ENCODE measurements at regions not wholly inside any gene's neighbourhood (a gene's known extent, or its start where the extent isn't known, plus 50 kb on each side); places are given as distances from the start of the nearest gene placed in this dataset.

DNA sequence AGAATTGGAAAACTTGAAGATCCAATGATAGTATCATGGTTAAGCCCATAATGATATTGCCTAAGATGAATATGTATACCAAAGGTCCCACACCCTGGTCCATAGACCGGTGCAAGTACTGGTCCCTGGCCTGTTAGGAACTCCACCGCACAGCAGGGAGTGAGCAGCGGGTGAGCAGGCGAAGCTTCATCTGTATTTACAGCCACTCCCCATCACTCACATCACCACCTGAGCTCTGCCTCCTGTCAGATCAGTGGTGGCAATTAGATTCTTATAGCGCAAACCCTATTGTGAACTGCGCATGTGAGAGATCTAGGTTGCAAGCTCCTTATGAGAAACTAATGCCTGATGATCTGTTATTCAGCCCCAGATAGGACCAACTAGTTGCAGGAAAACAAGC, 402.4 kb downstream of the EPHA4 start:
- ATAC-seq (ENCODE audit: low FRiP score): no peak
- no peak for TF ChIP-seq CTCF (IDR thresholded peaks at IDR 0.05)

DNA sequence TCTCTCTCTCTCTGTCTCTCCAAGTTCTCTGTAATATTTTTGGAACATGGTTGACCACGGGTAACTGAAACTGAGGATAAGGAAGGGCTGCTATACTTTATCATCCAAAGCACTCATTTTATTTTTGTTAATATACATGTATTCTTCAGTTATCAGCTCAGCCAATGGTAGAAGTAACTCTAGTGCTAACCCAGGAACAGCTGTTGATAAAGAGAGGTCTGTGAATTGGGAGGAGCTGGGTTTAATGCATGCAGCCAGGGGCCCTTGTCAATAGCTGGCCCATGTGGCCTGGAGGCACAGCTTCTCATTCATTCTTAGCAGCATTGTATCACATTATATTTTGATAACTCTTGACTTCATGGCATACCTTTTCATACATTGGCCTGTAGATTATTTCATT, 401.6 kb downstream of the EPHA4 start:
- no peak for TF ChIP-seq CTCF (IDR thresholded peaks at IDR 0.05)
- ATAC-seq (ENCODE audit: low FRiP score) (no peak), DNase-seq (ENCODE audit: low spot score) (no peak)

More for the DNA sequence above, 402.4 kb downstream of the EPHA4 start:
- no peak for DNase-seq (ENCODE audit: low spot score)

- TF ChIP-seq CTCF (IDR thresholded peaks at IDR 0.05): no peak
- DNase-seq (ENCODE audit: low spot score): no peak
- no peak for ATAC-seq (ENCODE audit: low FRiP score)
Measured at GRCh38 chr2:221176667-221177066, 395.4 kb downstream of the EPHA4 start.

GRCh38 chr2:221178139-221178538, 394.0 kb downstream of the EPHA4 start:
- ATAC-seq (ENCODE audit: low FRiP score): no peak
- no peak for DNase-seq (ENCODE audit: low spot score)
- TF ChIP-seq CTCF (IDR thresholded peaks at IDR 0.05): no peak

- TF ChIP-seq CTCF (IDR thresholded peaks at IDR 0.05): no peak
Measured at GRCh38 chr2:221186873-221187272, 385.2 kb downstream of the EPHA4 start.

GRCh38 chr2:221189431-221190067, 382.6 kb downstream of the EPHA4 start:
- DNase-seq (ENCODE audit: low spot score) (no peak), ATAC-seq (ENCODE audit: low FRiP score) (no peak)
- TF ChIP-seq CTCF (IDR thresholded peaks at IDR 0.05): no peak

More at GRCh38 chr2:221186873-221187272, 385.2 kb downstream of the EPHA4 start:
- no peak for ATAC-seq (ENCODE audit: low FRiP score)
- no peak for DNase-seq (ENCODE audit: low spot score)

GRCh38 chr2:221195829-221196228, 376.3 kb downstream of the EPHA4 start:
- ATAC-seq (ENCODE audit: low FRiP score): no peak
- TF ChIP-seq CTCF (IDR thresholded peaks at IDR 0.05): no peak
- no peak for DNase-seq (ENCODE audit: low spot score)

Data from omental fat pad (tissue), 3 donors.